ENCODE measurements at regions not wholly inside any gene's neighbourhood (a gene's known extent, or its start where the extent isn't known, plus 50 kb on each side); places are given as distances from the start of the nearest gene placed in this dataset.

DNA sequence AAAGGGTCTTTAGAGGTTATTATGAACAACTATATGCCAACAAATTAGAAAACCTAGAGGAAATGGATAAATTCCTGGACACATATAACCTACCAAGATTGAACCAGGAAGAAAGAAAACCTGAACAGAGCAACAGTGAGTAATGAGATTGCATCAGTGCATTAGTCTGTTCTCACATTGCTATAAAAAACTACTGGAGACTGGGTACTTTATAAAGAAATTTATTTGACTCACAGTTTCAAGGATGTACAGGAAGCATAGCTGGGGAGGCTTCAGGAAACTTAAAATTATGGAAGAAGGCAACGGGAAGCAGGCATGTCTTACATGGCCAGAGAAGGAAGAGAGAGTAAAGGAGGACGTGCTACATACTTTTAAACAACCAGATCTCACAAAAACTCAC is 70.8 kb upstream of the GNAZ start:
- TF ChIP-seq CTCF (conservative IDR thresholded peaks at IDR 0.05 in 1 of 2, IDR thresholded peaks at IDR 0.05 in 1 of 2; ENCODE audit: low read depth in 1 of 2, low read length in 2 of 2) (no peak), EZH2 (IDR thresholded peaks at IDR 0.05; ENCODE audit: low read length, missing control alignments) (no peak)

Data from fibroblast of lung (primary cell).